Inflammatory macrophage treated with lipopolysaccharide for 1 hour (primary cell): ENCODE measurements at regions not wholly inside any gene's neighbourhood (a gene's known extent, or its start where the extent isn't known, plus 50 kb on each side); places are given as distances from the start of the nearest gene placed in this dataset.
A peak's percentile ranks its signal among the peaks of the same experiment; 100 is the strongest.

Experiments used
- DNase-seq, 2 donors: peaks; one replicate each; pipeline ENCODE4 v3.0.0-alpha.2; 2020 to 2022

DNA sequence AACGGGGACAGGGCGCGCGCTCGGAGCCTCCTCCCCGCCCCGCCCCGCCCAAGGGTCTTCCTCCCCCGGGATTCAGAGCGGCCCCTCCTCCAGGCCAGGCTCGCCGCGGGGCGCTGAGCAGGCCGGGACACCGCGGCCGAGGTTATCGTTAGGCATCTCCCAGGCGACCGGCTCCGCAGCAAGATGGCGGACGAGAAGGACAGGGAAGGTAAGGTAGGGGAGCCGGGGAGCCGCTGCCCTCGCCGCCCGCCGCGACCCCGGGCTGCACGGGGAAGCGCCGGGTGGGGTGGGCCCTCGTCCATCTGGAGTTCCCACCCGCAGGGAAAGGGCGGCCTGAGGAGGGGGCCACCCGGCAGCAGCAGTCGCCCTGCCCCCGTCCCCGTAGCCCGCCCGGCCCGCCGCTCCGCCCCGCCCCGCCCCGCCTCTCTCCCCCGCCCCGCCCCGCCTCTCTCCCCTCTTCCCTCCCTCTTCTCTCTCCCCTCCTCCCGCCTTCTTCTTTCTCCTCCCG is 105.9 kb upstream of the HNRNPU start:
- peak; percentile 44 to 62 for DNase-seq

DNA sequence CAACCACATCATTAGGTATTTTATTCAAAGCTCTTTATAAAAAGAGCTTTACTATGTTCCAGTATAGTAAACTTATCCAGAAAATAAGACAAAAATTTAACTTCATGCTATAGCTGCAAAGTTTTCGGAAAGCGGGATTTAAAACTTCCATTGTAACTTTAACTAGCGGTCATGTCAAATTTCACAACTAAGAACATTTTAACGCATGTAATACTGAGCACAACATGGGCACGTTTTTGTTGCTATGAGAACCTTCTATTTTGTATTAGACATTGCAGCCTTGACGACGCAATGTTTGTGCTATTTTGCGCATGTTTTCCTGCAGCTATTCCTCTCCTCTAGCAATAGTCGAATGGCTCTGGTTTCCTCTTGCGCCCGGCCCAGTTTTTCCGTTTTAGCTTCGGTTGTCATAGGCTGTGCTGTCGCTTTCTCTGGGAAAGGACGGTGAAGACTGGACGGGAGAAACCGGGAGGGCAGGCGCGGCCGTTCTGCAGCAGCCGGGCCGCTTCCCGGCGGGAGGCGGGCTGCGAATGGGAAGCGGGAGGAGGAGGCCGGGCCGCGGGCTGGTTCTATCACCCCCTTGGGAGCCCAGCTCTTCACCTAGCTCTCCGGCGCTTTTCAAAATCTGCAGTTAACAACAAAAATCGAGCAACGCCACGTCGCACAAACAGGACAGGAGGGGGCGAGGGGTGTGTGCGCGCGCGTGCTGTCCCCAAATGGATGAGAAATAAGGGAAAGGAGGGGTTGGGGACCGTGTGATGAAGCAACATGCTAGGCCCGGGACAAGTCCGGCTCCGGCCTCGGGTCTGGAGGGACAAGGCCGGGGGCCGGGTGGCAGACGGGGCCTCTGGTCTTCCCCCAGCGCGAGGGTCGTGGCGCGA is 105.3 kb upstream of the HNRNPU start:
- DNase-seq: peak; percentile 71 to 73

DNA sequence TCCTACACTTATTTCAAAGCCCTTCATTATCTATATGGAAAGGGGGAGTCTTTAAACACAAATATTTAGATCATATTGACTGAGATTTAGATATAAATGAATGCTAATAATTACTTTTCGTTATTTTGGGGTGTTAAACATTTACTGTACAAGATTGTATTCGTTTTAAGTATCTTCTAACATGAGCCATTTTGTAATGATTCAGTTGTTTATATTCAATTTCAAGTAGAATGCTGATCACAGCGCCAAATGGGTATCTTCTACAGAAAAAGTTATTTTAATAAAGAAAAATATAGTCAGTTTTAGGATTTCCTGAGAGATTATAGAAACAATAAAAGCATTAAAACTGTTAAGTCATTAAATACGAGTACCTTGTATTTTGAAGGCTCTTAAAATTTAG is 104.5 kb upstream of the HNRNPU start:
- DNase-seq: no peak

DNA sequence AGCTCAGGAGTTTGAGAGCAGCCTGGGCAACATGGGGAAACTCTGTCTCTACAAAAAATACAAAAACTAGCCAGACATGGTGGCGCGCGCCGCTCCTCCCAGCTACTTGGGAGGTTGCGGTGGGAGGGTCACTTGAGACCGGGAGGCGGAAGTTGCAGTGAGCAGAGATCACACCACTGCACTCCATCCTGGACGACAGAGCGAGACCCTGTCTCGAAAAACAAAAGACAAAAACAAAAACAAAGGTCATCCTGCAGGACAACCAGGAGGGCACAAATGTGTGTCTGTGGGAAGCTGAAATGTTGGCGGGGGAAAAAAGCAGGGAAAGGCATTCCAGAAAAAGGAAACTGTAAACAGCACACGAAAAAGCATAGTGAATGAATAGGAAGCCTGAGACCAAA is 104.1 kb upstream of the HNRNPU start:
- no peak for DNase-seq

DNA sequence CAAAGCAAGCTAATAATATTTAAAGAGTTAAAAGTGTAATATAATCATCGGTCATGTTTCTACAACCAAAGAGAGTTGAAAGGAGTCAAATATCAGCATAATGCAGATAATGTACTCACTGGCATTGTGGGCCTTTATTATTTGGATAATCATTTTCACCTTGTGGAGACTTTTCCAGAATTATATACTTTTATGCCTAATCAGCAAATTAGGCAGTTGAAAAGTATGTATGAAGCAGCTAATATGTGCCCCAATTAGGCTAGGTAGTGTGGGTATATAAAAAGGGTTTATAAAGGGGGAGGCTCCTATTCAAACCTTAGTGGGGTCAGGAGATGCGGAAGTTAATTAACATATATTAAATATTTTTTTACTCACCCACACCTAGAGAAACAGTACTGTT is 102.8 kb upstream of the HNRNPU start:
- no peak for DNase-seq

DNA sequence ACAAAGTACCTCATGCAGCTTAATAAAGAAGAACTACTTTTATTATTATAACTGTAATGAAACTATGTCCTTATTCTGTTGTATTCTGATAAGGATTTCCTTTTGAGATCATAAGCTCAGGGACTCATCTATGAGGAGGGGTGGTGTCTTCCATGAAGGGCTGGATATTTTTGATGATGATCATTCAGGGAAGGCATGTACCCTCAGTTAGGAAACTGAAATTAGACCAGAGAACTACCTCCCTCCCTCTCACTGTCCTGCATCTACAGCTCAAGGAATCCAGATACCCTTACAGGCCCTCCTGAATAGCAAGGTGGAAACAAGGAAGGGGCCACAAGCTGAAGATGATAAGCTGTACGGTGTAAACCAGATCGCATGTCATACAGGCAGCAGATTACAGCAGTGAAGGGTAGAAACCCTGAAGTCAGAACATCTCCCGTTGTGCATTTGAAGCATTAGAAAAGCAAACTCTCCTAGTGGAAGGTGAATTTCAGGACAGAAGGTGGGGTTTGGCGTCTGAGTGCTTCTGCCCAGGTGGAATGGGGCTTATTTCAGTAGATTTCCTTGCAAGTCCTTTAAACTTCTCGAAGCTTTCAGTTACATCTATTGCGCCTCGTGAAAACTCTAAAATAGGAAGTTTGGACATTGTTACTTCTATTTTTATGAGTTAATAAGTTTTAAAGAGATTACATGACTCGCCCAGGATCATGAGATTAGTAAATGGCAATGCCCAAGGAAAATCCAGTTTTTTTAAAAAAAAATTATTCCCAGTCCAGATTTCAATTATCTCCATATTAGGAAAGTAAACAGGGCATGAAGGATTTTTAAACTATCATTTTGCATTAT is 101.1 kb upstream of the HNRNPU start:
- DNase-seq: peak; percentile 42 to 59

DNA sequence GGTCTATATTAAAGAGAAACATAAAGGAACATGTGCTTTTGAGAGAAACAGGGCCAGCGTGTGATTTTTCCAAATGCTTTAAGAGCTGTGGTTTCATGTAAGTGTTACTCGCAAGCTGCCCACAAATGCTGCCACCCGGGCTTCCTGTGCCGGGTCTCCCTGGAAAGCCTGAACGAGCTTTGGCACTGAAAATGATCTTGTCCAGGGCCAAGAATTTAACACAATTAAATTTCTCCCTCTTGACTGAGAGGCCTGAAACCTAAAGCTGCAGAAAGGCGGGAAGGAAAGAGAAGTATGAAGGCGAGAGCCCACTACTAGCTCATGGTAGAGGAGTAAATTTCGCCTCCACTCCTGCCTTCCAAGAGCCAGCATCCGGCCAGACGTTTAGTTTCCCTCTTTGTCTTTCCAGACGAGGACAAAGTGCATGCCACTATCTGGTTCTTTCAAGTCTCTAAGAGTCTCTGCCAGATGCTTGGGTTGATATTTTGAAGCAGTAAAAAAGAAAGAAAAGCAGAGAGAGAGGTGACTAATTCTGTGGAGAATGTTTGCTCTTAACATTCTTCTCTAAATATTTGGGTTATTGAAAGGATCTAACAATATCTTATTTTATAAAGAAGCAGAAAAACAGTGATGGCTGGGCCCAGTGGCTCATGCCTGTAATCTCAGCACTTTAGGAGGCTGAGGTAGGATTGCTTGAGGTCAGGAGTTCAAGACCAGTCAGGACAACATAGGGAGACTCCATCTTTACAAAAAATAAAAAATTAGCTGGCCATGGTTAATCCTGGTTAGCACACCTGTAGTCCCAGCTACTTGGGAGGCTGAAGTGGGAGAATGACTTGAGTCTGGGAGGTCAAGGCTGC is 100.0 kb upstream of the HNRNPU start:
- peak in 1 of 2 donors; percentile 26 for DNase-seq

DNA sequence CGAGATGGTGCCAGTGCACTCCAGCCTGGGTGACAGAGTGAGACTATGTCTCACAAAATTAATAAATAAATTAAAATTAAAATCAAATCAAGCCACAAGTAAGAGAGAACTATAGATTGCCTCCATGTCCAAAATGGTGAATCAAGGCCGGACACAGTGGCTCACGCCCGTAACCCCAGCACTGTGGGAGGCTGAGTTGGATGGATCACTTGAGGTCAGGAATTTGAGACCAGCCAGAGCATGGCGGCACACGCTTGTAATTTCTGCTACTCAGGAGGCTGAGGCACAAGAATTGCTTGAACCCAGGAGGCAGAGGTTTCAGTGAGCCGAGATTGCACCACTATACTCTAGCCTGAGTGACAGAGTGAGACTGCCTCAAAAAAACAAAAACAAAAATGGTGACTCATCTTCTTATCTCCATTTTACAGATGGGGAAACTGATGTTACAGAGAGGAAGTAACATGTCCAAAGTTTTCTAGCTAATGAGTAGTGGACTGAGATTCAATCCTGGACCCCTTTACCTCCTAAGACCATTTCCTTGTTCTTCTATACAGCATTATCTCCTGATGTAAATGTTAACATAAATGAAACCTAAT is 99.0 kb upstream of the HNRNPU start:
- DNase-seq: peak; percentile 23 to 34

DNA sequence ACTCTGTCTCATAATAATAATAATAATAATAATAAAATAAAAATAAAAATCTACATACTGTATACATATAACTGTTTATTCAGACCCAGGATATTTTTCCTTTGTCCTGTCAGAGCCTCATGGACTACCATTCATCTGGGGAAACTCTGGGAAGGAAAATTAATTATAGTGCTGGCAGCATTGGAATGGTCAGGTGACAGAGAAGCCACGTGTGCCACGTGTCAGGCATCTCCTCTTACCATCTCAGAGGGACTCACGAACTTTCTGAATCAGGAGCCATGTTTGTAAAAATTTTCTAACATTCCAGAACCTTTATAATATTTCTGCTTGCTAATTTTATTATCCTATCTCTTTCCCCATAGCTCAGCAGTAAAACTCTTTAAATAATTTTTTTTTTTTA is 97.8 kb upstream of the HNRNPU start:
- DNase-seq: no peak

DNA sequence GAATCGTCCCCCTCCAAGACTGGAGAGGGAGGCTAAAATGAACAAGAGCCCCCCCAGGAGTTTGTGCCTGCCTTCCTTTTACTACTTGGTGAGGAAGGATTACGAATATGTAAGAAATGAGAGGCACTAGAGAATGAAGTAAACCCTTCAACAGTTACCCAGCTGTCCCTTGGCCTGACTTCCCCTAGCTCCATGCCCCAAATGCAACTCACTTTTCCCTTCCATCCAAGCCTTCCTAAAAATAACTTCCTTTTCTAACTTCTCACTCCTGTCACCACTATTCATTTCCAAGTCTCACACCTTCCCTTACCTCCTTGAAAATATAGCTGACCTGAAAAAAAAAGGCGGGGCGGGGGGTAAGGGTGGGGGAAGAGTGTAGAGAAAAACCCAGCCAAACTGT is 96.6 kb upstream of the HNRNPU start:
- no peak for DNase-seq

DNA sequence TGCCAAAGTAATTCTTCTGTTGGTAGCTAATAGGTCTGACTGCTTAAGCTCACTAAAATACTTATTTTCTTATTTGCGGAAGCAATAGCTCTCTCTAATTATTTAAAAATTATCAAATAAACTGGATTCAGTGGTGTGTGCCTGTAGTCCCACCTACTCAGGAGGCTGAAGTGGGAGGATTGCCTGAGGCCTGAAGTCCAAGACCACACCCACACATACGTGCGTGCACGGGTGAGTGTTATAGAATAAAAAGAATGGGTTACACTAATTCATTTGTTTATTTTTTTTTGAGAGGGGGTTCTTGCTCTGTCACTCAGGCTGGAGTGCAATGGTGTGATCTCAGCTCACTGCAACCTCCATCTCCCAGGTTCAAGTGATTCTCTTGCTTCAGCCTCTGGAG is 94.2 kb upstream of the HNRNPU start:
- no peak for DNase-seq

DNA sequence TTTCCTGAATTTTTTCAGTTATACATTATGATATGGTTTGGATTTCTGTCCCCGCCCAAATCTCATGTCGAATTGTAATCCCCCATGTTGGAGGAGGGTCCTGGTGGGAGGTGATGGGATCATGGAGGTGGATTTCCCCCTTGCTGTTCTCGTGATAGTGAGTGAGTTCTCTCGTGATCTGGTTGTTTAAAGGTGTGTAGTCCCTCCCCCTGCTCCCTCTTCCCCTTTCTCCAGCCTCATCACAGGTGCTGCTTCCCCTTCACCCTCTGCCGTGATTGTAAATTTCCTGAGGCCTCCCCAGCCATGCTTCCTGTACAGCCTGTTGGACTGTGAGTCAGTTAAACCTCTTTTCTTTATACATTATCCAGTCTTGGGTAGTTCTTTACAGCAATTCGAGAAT is 93.2 kb upstream of the HNRNPU start:
- DNase-seq: no peak

DNA sequence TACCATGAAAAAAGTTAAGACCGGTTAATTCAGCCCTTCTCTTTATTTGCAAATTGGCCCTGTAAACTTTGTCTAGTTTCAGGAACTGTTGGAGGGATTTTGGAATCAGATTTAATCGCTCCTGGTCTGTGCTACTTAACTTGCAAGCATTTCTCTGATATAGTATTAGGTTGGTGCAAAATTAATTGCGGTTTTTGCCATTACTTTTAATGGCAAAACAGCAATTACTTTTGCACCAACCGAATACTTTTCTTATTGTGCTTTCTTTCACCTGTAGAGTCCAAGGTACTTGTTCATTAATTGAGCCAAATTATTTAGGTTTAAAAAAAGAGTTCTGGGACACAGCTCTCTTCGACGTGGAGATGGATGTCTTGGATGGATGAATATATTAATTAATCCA is 92.8 kb upstream of the HNRNPU start:
- DNase-seq: no peak

DNA sequence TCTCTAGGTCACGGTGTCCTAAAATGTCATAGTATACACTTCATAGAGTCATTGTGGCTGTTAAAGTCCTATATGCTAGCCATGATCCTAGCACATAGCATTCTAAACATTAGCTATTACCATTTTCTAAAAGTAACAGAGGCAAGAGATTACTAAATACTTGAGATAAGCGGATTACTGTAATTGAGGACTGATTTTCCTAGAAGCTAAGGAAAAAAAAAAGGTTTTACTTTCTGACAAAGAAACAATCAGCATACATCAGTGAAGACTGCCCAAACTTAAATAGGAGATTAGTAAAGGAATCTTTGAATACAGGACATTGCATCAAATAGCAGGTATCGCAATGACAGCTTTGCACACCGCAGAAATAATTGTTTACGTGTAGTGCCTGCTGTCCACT is 91.3 kb upstream of the HNRNPU start:
- no peak for DNase-seq

DNA sequence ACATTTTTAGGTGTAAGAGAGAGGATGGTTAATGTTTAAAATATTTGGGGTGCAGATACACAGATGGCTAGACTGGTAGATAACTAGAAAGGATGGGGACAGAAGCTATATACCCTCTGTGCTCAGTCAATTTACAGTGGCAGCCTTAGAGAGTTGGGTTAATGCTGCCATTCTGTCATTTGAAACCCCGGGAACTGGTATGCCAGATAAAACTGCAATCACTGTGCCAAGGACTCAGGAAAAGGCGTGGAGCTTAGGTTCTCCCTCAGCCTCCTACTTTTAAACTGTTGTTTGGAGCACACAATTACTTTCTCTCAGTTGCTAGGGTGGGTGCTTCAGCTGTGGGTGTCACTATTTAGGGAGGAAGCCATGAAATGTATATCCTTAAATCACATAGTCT is 90.0 kb upstream of the HNRNPU start:
- no peak for DNase-seq

DNA sequence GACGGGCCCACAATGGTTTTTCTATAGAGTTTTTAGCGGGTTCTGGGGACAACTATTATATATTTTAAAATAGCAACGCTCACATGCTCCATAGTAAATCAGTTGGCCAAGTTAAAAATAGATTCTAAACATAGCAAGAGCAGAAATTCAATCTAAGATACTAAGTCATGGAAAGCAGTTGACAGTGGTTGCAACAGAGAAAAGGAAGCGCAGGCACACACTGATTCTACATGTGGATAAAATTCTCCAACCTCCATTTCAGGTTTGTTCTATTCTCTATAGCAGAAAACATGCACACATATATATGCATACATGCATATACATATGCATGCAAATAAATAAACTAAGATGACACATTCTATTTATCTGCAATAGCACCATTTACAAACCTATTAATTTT is 89.6 kb upstream of the HNRNPU start:
- no peak for DNase-seq

DNA sequence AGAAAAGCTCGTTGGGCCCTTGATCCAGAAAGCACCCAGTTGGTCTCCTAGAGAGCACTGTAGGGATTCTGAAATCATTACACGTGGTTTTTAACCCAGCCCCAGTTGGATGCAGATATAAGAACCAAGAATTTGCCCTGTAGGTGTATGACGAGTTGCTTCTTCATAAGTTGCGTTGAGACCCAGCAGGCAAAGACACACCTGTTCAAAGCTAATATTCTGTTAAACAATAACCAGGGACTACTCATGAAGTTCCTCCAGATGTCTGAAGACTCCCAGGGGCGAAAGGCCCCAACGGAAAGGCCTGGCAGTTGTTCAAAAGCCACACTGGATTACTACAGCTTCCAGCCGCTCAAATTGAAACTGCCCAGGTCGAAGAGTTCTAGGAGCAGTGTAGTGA is 88.6 kb upstream of the HNRNPU start:
- no peak for DNase-seq

DNA sequence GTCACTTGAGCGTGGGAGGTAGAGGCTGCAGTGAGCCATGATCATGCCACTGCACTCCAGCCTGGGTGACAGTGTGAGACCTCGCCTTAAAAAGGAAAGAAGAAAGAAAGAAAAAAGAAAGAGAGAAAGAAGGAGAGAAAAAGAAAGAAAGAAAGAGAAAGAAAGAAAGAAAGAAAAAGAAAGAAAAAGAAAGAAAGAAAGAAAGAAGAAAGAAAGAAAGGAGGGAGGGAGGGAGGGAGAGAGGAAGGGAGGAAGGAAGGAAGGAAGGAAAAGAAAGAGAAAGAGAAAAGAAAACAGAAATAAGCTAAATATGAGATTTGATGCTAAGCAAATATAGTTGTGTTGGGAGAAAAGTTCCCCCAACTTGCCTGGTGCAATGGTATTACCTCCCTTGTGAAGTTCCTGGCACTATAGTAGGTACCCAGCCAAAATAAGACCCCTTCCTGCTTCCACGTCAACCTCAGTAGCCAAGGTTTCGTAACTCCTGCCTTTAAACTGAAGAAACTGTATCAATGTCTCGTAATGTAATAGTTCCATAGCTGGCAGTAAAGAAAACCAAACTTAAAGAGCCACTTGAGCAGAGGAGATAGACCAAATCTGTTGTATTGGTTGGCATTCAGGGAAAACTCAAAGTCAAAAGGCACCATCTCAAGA is 88.1 kb upstream of the HNRNPU start:
- no peak for DNase-seq

DNA sequence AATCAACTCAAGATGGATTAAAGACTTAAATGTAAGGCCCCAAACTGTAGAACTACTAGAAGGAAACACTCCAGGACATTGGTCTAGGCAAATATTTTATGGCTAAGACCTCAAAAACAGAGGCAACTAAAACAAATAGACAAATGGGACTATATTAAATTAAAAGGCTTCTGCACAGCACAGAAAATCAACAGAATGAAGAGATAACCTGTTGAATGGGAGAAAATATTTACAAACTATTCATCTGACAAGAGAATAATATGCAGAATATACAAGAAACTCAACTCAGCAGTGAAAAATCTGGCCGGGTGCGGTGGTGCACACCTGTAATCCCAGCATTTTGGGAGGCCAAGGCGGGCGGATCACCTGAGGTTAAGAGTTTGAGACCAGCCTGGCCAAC is 84.1 kb upstream of the HNRNPU start:
- DNase-seq: no peak

DNA sequence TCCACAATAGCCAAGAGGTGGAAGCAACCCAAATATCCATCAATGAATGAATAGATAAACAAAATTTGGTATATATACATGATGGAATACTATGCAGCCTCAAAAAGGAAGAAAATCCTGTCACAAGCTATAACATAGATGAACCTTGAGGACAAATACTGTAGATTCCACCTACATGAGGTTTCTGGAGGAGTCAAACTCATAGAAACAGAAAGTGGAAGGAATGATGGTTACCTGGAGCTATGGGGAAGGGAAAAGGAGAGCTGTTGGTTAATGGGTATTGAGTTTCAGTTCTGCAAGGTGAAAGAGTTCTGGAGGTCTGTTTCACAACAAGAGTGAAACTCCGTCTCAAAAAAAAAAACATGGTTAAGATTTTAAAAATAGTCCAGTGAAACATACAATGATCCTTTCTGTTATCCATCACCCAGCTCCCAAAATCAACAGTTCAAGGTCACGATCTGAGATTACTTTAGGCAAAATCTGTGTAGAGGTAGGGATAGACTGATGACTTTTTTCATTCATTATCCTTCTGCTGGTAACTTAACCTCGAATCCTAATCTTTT is 80.8 kb upstream of the HNRNPU start:
- no peak for DNase-seq

DNA sequence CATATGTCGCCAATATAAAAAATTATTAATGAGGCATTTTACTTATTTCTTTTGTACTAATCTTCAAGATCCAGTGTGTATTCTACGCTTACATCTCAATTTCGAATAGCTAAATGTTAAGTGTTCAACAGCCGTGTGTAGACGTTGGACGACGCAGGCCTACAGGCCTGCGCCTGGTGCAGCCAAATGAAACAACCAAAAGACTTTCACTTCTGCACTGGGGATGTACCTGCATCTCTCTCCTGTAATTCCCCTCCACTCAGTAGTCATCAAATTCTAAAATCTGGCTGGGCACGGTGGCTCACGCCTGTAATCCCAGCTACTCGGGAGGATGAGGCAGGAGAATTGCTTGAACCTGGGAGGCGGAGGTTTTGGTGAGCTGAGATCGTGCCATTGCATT is 76.8 kb upstream of the HNRNPU start:
- DNase-seq: no peak

DNA sequence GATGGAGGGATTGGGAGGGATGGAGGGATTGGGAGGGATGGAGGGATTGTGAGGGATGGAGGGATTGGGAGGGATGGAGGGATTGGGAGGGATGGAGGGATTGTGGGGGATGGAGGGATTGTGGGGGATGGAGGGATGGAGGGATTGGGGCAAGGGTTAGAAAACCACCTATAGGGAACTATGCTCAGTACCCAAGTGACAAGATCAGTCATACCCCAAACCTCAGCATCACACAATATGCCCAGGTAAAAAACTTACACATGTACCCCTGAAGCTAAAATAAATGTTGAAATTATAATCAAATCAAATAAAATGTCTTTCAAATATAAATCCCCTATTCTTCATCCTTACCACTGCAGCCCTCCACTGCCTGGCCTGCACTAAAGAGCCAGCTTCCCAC is 72.8 kb upstream of the HNRNPU start:
- DNase-seq: no peak
